GM19023 (cell line): ENCODE measurements at regions not wholly inside any gene's neighbourhood (a gene's known extent, or its start where the extent isn't known, plus 50 kb on each side); places are given as distances from the start of the nearest gene placed in this dataset.

Experiments
- ATAC-seq: cut with Tn5 transposase; IDR thresholded peaks from one replicate; pipeline ENCODE4 v1.9.1; 2021; ENCODE audit warnings: mild to moderate bottlenecking, moderate library complexity; ENCODE audit not compliant: unreplicated experiment

DNA sequence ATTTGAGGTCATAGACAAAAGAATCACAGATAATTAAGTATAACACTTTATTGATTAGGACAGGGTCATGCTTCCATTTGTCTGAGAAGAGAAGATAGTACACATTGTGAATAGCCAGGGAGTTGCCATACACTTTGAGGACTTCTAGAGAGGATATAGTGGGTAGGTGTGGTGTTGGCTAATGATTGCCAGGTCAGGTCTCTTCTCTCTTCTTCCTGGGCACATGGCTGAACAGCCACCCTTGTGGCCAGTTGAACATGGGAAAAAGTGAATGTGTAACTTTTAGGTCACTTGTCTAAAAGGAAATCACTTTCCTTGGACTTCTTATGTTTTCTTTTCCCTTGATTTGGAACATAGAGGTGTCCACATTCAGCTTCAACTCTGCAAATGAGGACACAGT is 772.1 kb upstream of the MAP3K7 start:
- no peak for ATAC-seq

DNA sequence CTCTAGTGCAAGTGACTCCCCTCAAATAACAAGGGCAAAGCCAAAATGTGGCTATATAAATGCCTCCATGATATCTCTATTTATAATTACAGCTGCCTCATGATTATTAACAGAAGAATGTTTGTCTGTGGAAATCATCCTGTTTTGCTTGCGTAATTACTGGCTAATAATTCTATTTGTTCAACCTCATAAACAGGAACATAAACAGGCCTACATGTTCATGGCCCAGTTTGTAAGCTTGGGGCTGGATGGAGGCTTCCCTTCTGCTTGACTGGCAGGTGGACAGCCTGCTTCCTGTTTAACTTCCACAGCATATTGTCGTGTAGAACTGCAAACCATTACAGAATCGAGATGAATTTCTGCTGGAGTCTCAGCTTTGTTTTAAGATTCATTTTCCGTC is 766.0 kb upstream of the MAP3K7 start:
- ATAC-seq, result no peak

- no peak for ATAC-seq
Observed at GRCh38 chr6:91352321-91352720, 765.4 kb upstream of the MAP3K7 start.

DNA sequence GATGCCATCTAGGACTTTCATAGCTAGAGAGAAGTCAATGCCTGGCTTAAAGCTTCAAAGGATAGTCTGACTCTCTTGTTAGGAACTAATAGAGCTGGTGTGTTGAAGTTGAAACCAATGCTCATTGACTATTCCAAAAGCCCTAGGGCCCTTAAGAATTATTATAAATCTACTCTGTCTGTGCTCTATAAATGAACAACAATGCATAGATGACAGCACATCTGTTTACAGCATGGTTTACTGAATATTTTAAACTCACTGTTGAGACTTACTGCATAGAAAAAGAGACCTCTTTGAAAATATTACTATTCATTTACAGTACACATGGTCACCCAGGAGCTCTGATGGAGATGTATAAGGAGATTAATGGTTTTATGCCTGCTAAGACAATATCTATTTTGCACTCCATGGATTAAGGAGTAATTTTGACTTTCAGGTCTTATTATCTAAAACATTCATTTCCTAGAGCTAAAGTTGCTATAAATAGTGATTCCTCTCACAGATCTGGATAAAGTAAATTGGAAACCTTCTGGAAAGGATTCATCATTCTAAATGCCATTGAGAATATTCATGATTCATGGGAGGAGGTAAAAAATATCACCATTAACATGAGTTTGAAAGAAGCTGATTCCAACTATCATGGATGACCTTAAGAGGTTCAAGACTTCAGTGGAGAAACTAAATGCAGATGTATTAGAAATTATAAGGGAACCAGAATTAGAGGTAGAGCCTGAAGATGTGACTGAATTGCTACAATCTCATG is 763.5 kb upstream of the MAP3K7 start:
- ATAC-seq, result no peak

- no peak for ATAC-seq
Observed at GRCh38 chr6:91341473-91341872, 754.6 kb upstream of the MAP3K7 start.

DNA sequence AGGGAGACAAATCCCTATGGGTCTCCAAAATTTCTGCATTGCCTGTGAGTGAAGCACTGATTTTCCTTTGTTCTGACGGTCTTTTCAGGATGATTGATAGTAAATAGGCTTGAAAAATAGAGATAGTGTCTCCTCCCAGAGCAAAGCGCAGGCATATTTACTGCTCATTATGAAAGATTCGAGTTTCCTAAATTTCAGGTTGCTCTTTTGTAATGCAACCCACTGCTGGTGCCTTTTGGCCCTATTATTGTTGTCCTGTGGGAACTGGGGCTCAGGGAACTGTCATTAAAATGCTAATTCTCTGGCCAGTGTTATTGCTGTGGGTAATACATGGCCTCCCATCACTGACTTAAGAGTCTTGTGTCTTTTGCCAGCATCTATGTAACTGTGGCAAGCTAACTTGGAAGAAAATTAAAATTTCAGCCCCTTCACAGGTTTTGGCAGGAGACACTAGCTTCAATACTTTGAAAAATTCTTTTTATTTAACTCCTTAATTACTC is 754.1 kb upstream of the MAP3K7 start:
- no peak for ATAC-seq

GRCh38 chr6:91337967-91338366 is 751.1 kb upstream of the MAP3K7 start:
- no peak for ATAC-seq

- ATAC-seq, result no peak
Observed at GRCh38 chr6:91330896-91331295, 744.0 kb upstream of the MAP3K7 start.

- ATAC-seq, result no peak
Observed at GRCh38 chr6:91328241-91328640, 741.4 kb upstream of the MAP3K7 start.

GRCh38 chr6:91324711-91325110 is 737.8 kb upstream of the MAP3K7 start:
- ATAC-seq, result no peak

DNA sequence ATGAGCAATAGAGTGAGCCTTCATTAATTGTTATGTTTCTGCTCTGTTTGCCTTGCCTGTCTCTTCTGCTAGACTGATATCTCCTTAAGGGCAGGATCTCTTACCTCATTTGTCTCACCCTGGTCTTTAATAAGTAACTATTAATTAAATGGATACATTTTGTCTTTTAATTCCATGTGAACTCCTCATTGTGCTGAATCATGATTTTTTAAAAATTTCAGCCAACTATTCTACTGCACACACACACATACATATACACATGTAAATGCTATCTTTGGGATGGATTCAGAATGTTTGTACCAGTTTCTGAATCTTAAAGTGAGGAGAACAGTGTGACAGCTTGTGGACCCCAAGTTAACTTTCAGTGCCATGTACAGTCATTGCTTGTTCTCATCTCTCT is 731.1 kb upstream of the MAP3K7 start:
- ATAC-seq, result no peak

DNA sequence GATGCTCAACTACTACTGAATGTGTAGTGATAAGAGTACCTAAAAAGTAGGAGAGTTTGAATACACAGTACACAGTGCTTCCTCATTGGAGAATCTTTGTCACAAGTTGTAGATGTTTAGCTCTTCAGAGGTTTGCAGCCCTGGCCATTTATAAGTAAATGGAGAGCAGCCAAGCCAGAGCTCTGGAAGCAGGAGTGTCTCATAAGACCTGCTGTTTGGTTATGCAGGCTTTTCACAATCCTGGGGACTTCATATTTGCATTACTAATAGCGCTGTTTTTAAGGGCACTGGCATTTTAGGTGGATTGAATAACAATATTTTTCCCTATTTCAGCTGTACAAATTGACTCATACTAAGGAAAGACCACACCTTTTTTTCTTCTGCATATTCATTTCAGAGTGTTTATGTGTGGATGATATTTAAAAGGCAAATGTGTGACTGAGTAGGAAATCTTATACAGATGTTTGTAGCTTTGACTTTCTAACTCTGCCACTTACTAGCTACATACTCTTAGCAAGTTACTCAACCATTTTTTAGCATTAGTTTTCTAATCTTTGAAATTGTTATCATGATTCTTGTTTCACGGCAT is 730.5 kb upstream of the MAP3K7 start:
- ATAC-seq, result no peak

DNA sequence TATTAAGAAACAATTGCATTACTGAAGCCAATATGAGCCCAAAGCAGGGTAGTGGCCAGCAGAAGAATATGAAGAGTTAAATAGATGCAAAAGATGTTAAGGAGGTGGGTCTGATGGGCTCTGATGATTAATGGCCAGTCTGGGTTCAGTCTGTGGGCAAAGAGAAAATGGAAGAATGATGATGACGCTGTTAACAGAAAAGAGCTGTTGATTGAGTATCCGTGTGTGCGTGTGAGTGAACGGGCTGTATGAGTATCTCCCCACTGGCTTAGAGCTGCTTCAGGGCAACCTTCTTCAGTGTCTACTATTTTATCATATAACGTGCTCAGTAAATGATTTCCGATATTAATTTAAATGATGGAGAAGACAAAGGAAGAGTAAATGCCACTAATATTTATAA is 723.3 kb upstream of the MAP3K7 start:
- no peak for ATAC-seq

DNA sequence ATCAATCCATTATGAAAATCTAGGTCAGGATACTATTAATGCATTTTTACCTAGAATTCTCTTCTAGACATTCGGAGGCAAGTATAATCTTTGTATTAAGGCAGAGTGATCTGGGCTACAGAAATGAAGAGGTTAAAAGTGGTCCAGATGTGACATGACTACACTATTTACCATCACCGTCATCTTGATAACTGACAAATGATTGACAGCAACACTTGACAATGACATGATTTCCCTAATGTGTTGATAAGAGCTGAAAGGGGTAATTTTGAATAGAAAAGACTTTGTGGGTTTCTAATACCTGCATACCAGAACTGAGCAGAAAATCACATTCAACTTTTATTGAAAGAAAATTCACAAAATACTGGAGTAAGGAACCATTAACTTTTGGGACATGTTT is 718.9 kb upstream of the MAP3K7 start:
- ATAC-seq, result no peak

DNA sequence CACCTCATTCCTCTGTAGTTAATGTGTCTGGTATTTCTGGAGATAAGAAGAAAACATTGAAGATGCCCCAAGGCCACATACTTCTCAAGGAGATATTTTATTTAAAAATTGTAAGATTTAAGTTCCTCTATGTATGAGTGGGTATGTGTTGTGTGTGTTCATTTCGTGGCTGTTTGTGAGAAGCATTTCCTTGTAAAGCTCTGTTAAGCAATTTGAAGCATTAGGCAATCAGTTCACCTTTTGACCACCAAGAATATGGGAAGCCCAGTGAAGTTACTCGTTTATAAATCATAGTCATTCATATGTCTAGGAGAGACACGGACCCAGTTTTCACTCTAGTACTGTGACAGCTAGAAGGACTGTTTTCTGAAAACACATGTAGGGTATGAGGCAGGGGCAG is 717.6 kb upstream of the MAP3K7 start:
- ATAC-seq, result no peak

DNA sequence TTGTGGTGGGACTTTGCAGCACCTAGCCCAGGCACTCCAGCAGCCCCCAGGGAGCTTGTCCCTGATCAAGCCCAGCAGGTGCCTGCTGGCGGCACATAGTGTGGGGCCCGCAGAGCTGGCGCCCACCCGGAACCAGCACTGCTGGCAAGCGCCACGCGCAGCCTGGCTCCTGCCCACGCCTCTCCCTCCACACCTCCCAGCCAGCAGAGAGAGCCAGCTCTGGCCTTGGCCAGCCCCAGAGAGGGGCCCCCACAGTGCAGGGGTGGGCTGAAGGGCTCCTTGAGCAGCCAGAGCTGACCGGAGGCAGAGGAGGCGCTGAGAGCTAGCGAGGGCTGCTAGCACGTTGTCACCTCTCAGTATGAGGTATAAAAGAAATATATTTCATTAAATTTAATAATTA is 716.5 kb upstream of the MAP3K7 start:
- ATAC-seq, result no peak

GRCh38 chr6:91299544-91300491 is 712.9 kb upstream of the MAP3K7 start:
- ATAC-seq, result no peak

GRCh38 chr6:91298543-91299145 is 711.8 kb upstream of the MAP3K7 start:
- ATAC-seq, result no peak

GRCh38 chr6:91293395-91293794 is 706.5 kb upstream of the MAP3K7 start:
- ATAC-seq, result no peak

- ATAC-seq, result no peak
Observed at GRCh38 chr6:91291071-91291470, 704.2 kb upstream of the MAP3K7 start.

GRCh38 chr6:91288741-91289140 is 701.9 kb upstream of the MAP3K7 start:
- no peak for ATAC-seq
